ENCODE measurements at regions not wholly inside any gene's neighbourhood (a gene's known extent, or its start where the extent isn't known, plus 50 kb on each side); places are given as distances from the start of the nearest gene placed in this dataset.

- Histone ChIP-seq H4K20me1 (ENCODE audit: insufficient read depth, low read length) (no peaks in the 10 kb centered on the region), H2AFZ (ENCODE audit: low read length) (no peak overlapping the region), H3K27me3 (replicated peaks; ENCODE audit: insufficient read depth, low read length) (no peaks in the 10 kb centered on the region), H3K4me1 (ENCODE audit: low read length) (no peaks in the 10 kb centered on the region), H3K9me2 (replicated peaks; ENCODE audit: insufficient read depth, low read length) (no peaks in the 10 kb centered on the region), H3K27ac (ENCODE audit: low read length) (no peak overlapping the region), H3K36me3 (replicated peaks; ENCODE audit: insufficient read depth, low read length) (no peaks in the 10 kb centered on the region), H3K9ac (ENCODE audit: low read length) (no peak overlapping the region), H3K79me2 (ENCODE audit: low read length) (no peaks in the 10 kb centered on the region), H3K4me3 (ENCODE audit: low read length) (no peak overlapping the region), H3K4me2 (ENCODE audit: low read depth, low read length) (no peak overlapping the region), H3F3A (ENCODE audit: insufficient read depth, low read length) (no peaks in the 10 kb centered on the region), H3K9me3 (replicated peaks; ENCODE audit: insufficient read depth, low read length) (no peaks in the 10 kb centered on the region)
- TF ChIP-seq EZH2phosphoT487 (IDR thresholded peaks at IDR 0.05; ENCODE audit: low read length) = no peak
- no peak for TF ChIP-seq CTCF (IDR thresholded peaks at IDR 0.05; ENCODE audit: low read length)
- TF ChIP-seq EZH2 (optimal IDR thresholded peaks at IDR 0.05; ENCODE audit: low read depth, low read length) = no peak
- no peak for DNase-seq
These were observed 615.7 kb upstream of the CITED2 start for GRCh38 chr6:139990026-139990686.

GRCh38 chr6:139988685-139989084 is 614.2 kb upstream of the CITED2 start:
- Histone ChIP-seq H3K9me3 (replicated peaks; ENCODE audit: insufficient read depth, low read length) (no peaks in the 10 kb centered on the region), H3K36me3 (replicated peaks; ENCODE audit: insufficient read depth, low read length) (no peaks in the 10 kb centered on the region), H3K27ac (ENCODE audit: low read length) (no peak overlapping the region), H3F3A (ENCODE audit: insufficient read depth, low read length) (no peaks in the 10 kb centered on the region), H3K79me2 (ENCODE audit: low read length) (no peaks in the 10 kb centered on the region), H3K4me3 (ENCODE audit: low read length) (no peak overlapping the region), H3K9me2 (replicated peaks; ENCODE audit: insufficient read depth, low read length) (no peaks in the 10 kb centered on the region), H3K4me2 (ENCODE audit: low read depth, low read length) (no peak overlapping the region), H3K4me1 (ENCODE audit: low read length) (no peaks in the 10 kb centered on the region), H4K20me1 (ENCODE audit: insufficient read depth, low read length) (no peaks in the 10 kb centered on the region), H2AFZ (ENCODE audit: low read length) (no peak overlapping the region), H3K9ac (ENCODE audit: low read length) (no peak overlapping the region), H3K27me3 (replicated peaks; ENCODE audit: insufficient read depth, low read length) (no peaks in the 10 kb centered on the region)
- TF ChIP-seq CTCF (IDR thresholded peaks at IDR 0.05; ENCODE audit: low read length) = no peak
- TF ChIP-seq EZH2phosphoT487 (IDR thresholded peaks at IDR 0.05; ENCODE audit: low read length) = no peak
- no peak for TF ChIP-seq EZH2 (optimal IDR thresholded peaks at IDR 0.05; ENCODE audit: low read depth, low read length)
- no peak for DNase-seq

GRCh38 chr6:139987091-139987490 is 612.6 kb upstream of the CITED2 start:
- Histone ChIP-seq H3K27ac (ENCODE audit: low read length) (no peak overlapping the region), H4K20me1 (ENCODE audit: insufficient read depth, low read length) (no peaks in the 10 kb centered on the region), H3K4me1 (ENCODE audit: low read length) (no peaks in the 10 kb centered on the region), H3K27me3 (replicated peaks; ENCODE audit: insufficient read depth, low read length) (no peaks in the 10 kb centered on the region), H3K9me3 (replicated peaks; ENCODE audit: insufficient read depth, low read length) (no peaks in the 10 kb centered on the region), H3K9ac (ENCODE audit: low read length) (no peak overlapping the region), H2AFZ (ENCODE audit: low read length) (no peak overlapping the region), H3K36me3 (replicated peaks; ENCODE audit: insufficient read depth, low read length) (no peaks in the 10 kb centered on the region), H3K79me2 (ENCODE audit: low read length) (no peaks in the 10 kb centered on the region), H3K9me2 (replicated peaks; ENCODE audit: insufficient read depth, low read length) (no peaks in the 10 kb centered on the region), H3K4me3 (ENCODE audit: low read length) (no peak overlapping the region), H3K4me2 (ENCODE audit: low read depth, low read length) (no peak overlapping the region), H3F3A (ENCODE audit: insufficient read depth, low read length) (no peaks in the 10 kb centered on the region)
- DNase-seq = no peak
- TF ChIP-seq CTCF (IDR thresholded peaks at IDR 0.05; ENCODE audit: low read length) (no peak), EZH2phosphoT487 (IDR thresholded peaks at IDR 0.05; ENCODE audit: low read length) (no peak), EZH2 (optimal IDR thresholded peaks at IDR 0.05; ENCODE audit: low read depth, low read length) (no peak)
